ENCODE measurements at regions not wholly inside any gene's neighbourhood (a gene's known extent, or its start where the extent isn't known, plus 50 kb on each side); places are given as distances from the start of the nearest gene placed in this dataset.

- H3K27ac Mint-ChIP-seq, result no peak overlapping the region
- no peaks in the 10 kb centered on the region for H3K36me3 Mint-ChIP-seq (ENCODE audit: low read depth)
- no peaks in the 10 kb centered on the region for H3K9me3 Mint-ChIP-seq
- no peak overlapping the region for H3K4me3 Mint-ChIP-seq
- no peak for DNase-seq
- no peaks in the 10 kb centered on the region for H3K4me1 Mint-ChIP-seq (ENCODE audit: low read depth)
- TF ChIP-seq, protein P1, sequence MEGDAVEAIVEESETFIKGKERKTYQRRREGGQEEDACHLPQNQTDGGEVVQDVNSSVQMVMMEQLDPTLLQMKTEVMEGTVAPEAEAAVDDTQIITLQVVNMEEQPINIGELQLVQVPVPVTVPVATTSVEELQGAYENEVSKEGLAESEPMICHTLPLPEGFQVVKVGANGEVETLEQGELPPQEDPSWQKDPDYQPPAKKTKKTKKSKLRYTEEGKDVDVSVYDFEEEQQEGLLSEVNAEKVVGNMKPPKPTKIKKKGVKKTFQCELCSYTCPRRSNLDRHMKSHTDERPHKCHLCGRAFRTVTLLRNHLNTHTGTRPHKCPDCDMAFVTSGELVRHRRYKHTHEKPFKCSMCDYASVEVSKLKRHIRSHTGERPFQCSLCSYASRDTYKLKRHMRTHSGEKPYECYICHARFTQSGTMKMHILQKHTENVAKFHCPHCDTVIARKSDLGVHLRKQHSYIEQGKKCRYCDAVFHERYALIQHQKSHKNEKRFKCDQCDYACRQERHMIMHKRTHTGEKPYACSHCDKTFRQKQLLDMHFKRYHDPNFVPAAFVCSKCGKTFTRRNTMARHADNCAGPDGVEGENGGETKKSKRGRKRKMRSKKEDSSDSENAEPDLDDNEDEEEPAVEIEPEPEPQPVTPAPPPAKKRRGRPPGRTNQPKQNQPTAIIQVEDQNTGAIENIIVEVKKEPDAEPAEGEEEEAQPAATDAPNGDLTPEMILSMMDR (IDR thresholded peaks at IDR 0.05), result no peak
- peaks cover 15% of the 10 kb centered on the region; the same call in 1 of the 2 replicates for H3K27me3 Mint-ChIP-seq (ENCODE audit: insufficient read depth)
Measured at GRCh38 chr10:30127120-30127541, 67.7 kb upstream of the JCAD start.

- TF ChIP-seq, protein P1 (IDR thresholded peaks at IDR 0.05), result no peak
- 0 out of 2 replicates have a peak, but pooled peaks cover 5% of the 10 kb centered on the region for H3K36me3 Mint-ChIP-seq (ENCODE audit: low read depth)
- H3K27ac Mint-ChIP-seq, result no peak overlapping the region
- DNase-seq, result no peak
- H3K9me3 Mint-ChIP-seq, result no peaks in the 10 kb centered on the region
- peaks cover 17% of the 10 kb centered on the region; the same call in 1 of the 2 replicates for H3K27me3 Mint-ChIP-seq (ENCODE audit: insufficient read depth)
- no peak overlapping the region for H3K4me3 Mint-ChIP-seq
- no peaks in the 10 kb centered on the region for H3K4me1 Mint-ChIP-seq (ENCODE audit: low read depth)
Measured at GRCh38 chr10:30125496-30125895, 66.1 kb upstream of the JCAD start.

DNA sequence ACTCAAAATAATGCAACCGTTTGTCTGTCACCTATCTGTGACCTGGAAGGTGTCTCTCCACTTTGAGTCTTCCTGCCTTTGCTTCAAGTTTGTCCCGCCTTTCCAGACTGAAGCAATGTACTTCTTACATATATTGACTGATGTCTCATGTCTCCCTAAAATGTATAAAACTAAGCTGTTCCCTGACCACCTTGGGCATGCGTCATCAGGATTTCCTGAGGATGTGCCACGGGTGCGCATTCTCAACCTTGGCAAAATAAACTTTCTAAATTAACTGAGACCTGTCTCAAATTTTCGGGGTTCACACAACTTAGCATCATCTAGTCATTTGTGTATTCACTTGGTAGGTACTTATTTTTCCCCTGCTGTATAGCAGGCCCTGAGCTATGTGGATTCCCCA is 65.3 kb upstream of the JCAD start:
- Mint-ChIP-seq H3K4me3 (no peak overlapping the region), H3K9me3 (no peaks in the 10 kb centered on the region), H3K36me3 (ENCODE audit: low read depth) (0 out of 2 replicates have a peak, but pooled peaks cover 5% of the 10 kb centered on the region), H3K4me1 (ENCODE audit: low read depth) (no peaks in the 10 kb centered on the region), H3K27me3 (ENCODE audit: insufficient read depth) (peaks cover 17% of the 10 kb centered on the region), H3K27ac (no peak overlapping the region)
- no peak for DNase-seq
- TF ChIP-seq, protein P1 (IDR thresholded peaks at IDR 0.05), result no peak

DNA sequence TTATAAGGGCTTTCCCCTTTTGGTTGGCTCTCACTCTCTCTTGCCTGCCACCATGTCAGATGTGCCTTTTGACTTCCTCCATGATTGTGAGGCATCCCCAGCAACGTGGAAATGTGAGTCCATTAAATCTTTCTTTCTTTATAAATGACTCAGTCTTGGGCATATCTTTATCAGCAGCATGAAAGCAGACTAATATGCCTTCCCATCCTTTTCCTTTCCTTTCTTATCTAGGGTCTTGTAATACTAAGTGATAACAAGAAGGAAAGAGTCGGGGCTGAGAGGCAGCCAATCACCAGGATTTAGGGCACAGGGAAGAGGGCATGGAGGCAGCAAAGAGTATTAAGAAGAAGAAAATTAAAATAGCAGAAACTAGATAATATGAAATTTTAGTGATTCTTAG is 62.0 kb upstream of the JCAD start:
- TF ChIP-seq, protein P1 (IDR thresholded peaks at IDR 0.05), result no peak
- 0 out of 2 replicates have a peak, but pooled peaks cover 5% of the 10 kb centered on the region for H3K36me3 Mint-ChIP-seq (ENCODE audit: low read depth)
- H3K9me3 Mint-ChIP-seq, result no peaks in the 10 kb centered on the region
- no peak overlapping the region for H3K27ac Mint-ChIP-seq
- no peak overlapping the region for H3K4me3 Mint-ChIP-seq
- H3K4me1 Mint-ChIP-seq (ENCODE audit: low read depth), result no peaks in the 10 kb centered on the region
- H3K27me3 Mint-ChIP-seq (ENCODE audit: insufficient read depth), result peaks cover 21% of the 10 kb centered on the region
- DNase-seq, result no peak

DNA sequence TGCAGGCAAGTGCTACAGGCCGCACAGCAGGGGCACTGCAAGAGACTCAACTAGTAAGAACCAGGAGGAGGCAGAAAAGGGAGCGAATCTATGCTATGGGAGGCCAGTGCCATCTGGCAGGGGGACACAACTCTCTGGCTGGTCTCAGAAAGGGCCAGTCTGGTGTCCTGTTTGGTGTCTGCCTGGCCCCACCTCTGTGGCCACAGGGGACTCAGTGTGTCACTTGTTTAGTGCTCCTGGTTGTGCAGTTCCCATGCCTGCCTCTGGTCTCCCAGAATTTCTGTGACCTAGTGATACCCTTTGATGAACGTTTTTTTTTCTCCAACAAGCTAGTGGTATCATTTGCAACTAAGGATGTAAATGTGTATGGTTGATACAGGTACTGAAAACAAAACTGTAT is 59.2 kb upstream of the JCAD start:
- no peak overlapping the region for H3K4me3 Mint-ChIP-seq
- peaks cover 32% of the 10 kb centered on the region for H3K27me3 Mint-ChIP-seq (ENCODE audit: insufficient read depth)
- TF ChIP-seq, protein P1 (IDR thresholded peaks at IDR 0.05), result peak; percentile 12; the same call in 1 of the 2 replicates
- 0 out of 2 replicates have a peak, but pooled peaks cover 5% of the 10 kb centered on the region for H3K36me3 Mint-ChIP-seq (ENCODE audit: low read depth)
- peaks cover 10% of the 10 kb centered on the region; the same call in 1 of the 2 replicates for H3K4me1 Mint-ChIP-seq (ENCODE audit: low read depth)
- no peaks in the 10 kb centered on the region for H3K9me3 Mint-ChIP-seq
- DNase-seq, result no peak
- no peak overlapping the region for H3K27ac Mint-ChIP-seq
